Ovary (tissue), 7 donors: ENCODE measurements at regions not wholly inside any gene's neighbourhood (a gene's known extent, or its start where the extent isn't known, plus 50 kb on each side); places are given as distances from the start of the nearest gene placed in this dataset.

Experiments
- DNase-seq, 5 donors: peaks; one replicate each; pipeline ENCODE4 v3.0.0-alpha.2; 2019 to 2020
- H3K27ac ChIP-seq, 2 donors: fragments of 200-600 bp; one replicate each; pipeline versions ENCODE4 v1.5.1 to v1.8.0; 2019 to 2022
- H3K27me3 ChIP-seq: fragments of 200-600 bp; one replicate; pipeline ENCODE4 v1.8.0; 2022
- H3K36me3 ChIP-seq: fragments of 200-600 bp; sonication (generic); one replicate; pipeline ENCODE4 v1.5.1; 2019
- H3K4me1 ChIP-seq: one replicate; pipeline ENCODE4 v1.8.1; 2013; ENCODE audit warnings: mild to moderate bottlenecking, moderate library complexity; ENCODE audit not compliant: insufficient read depth
- H3K4me3 ChIP-seq: fragments of 200-600 bp; sonication (generic); one replicate; pipeline ENCODE4 v1.5.1; 2017
- H3K9me3 ChIP-seq, 2 donors: fragments of 200-600 bp in 1 of 2; sonication (generic) in 1 of 2; one replicate each; pipeline versions ENCODE4 v1.5.1 to v1.8.1; 2013 to 2019; ENCODE audit warnings: mild to moderate bottlenecking in 1 of 2, moderate library complexity in 1 of 2
- CTCF ChIP-seq, 3 donors: fragments of 450-650 bp in 2 of 3; fragments of 200-600 bp in 1 of 3; IDR thresholded peaks; one replicate each; pipeline versions ENCODE4 v1.5.1 to v1.8.0; 2016 to 2022; ENCODE audit warnings: antibody characterized with exemption in 3 of 3, mild to moderate bottlenecking in 1 of 3
- EP300 ChIP-seq: sonication (generic); formaldehyde crosslinking; IDR thresholded peaks from one replicate; pipeline ENCODE4 v1.6.1; 2017; ENCODE audit warnings: antibody characterized with exemption
- POLR2A ChIP-seq: fragments of 450-650 bp; IDR thresholded peaks from one replicate; pipeline ENCODE4 v1.6.1; 2017; ENCODE audit warnings: antibody characterized with exemption, mild to moderate bottlenecking, moderate library complexity
- WGBS, 3 donors: extraction: QIAGEN DNeasy Blood & Tissue Kit in 1 of 3; methylation state at CpG; one replicate each; pipeline versions ENCODE4 v1.1.5 to v1.1.7; 2013 to 2017; 5-methylcytosine and 5-hydroxymethylcytosine counted together
- intact Hi-C, 4 donors: fragments of 100-400 bp; cut with DNase I; formaldehyde crosslinking; loops; one replicate each; pipeline versions ENCODE4 v1.11.0 to v1.15.1; 2022 to 2023
- donor health status: DM: no; HTN: no; CAD: no; lungs with moderate emphysema.
- donor health status: DM: no; HTN: no; CAD: no.
- donor health status: Bipolar disorder and iron deficiency.
- donor health status: DM: no; HTN: no; CAD: no.
- donor health status: DM: yes; HTN: yes; CAD: no.

DNA sequence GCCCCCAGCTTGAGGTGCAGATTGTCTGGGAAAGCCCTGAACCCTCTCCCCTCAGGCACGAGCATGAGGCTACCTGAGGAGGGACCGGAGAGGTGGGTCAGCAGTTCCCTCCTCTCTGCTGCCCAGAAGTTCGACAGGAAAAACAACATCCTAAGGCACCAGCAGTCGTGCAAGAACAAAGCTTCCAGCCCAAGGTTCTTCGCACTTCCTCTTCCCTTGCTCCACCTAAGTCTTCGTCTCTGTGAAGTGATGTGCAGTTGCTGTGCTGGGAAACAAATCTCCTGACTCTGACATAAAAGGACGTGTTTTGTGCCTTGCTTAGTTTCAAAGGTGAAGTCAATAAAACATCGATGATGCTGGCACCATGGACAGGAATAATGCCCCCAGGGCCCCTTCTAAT is 173.3 kb downstream of the USP12 start:
- H3K4me3 ChIP-seq = no peak overlapping the region
- 45 to 57% (median 52%) methylated on average over 8 of the region's 8 CpGs for WGBS, 3 donors
- DNase-seq = no peak
- no peaks in the 10 kb centered on the region for H3K36me3 ChIP-seq
- H3K27ac ChIP-seq = no peak overlapping the region
- TF ChIP-seq POLR2A (no peak), EP300 (no peak), CTCF (IDR thresholded peaks at IDR 0.05) (no peak)
- H3K27me3 ChIP-seq = no peaks in the 10 kb centered on the region
- intact Hi-C loops = loop anchor here in 1 of 4 donors (10.0 kb wide), 1 partner anchor 157 kb away; no protein-coding TSS in a partner anchor
- no peaks in the 10 kb centered on the region for H3K9me3 ChIP-seq
- H3K4me1 ChIP-seq = no peaks in the 10 kb centered on the region

DNA sequence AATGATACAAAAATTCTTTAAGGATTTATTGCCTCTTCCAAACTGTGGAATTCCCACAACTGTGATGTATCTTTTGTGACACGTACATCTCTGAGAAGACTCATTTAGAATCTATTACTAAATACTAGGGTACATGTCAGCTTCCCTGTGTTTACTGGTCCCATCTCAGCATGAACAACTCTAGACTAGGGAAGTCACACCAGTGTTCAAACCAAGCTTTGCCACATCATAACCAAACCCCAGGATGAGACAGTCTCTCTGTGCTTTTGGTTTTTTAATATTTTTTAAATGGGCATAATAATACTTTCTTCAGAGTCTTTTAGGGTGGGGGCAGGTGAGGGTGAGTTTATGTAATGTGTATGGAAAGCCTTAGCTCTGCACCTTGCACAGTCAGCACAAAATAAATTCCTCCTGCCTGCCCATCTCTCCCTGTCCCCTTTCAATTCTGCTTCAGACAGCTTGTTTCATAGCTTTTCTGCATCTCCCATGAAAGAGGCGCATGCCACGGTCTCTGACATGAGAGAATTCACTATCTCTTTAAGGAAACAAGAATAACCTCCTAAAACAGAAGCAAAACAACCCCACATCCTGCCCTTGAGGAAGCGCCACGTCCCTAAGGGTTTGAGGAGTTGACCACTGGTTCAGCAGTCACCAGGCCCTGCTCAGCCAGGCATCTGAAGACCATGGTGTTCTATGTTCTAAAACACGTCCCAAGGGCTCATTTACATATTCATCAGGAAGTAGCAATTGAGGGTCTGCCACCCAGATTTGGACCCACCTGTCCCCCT is 174.5 kb downstream of the USP12 start:
- intact Hi-C loops = loop anchor here in 1 of 4 donors (10.0 kb wide), 1 partner anchor 158 kb away; no protein-coding TSS in a partner anchor
- Histone ChIP-seq H3K9me3 (no peaks in the 10 kb centered on the region), H3K27ac (no peak overlapping the region), H3K36me3 (no peaks in the 10 kb centered on the region), H3K4me1 (peaks cover 3% of the 10 kb centered on the region), H3K4me3 (no peak overlapping the region), H3K27me3 (no peaks in the 10 kb centered on the region)
- no peak for DNase-seq
- no peak for TF ChIP-seq POLR2A
- WGBS, 3 donors = 61 to 68% (median 68%) methylated on average over 6 of the region's 6 CpGs

GRCh38 chr13:26995159-26995558 is 176.5 kb downstream of the USP12 start:
- no peak overlapping the region for H3K27ac ChIP-seq
- no peaks in the 10 kb centered on the region for H3K27me3 ChIP-seq
- no peak overlapping the region for H3K4me3 ChIP-seq
- DNase-seq = no peak
- intact Hi-C loops = loop anchor here in 1 of 4 donors (10.0 kb wide), 1 partner anchor 160 kb away; no protein-coding TSS in a partner anchor
- peaks cover 3% of the 10 kb centered on the region for H3K4me1 ChIP-seq
- no peak for TF ChIP-seq EP300
- TF ChIP-seq CTCF (IDR thresholded peaks at IDR 0.05) = no peak
- no peak for TF ChIP-seq POLR2A
- 85 to 88% (median 86%) methylated on average over 3 of the region's 3 CpGs for WGBS, 3 donors
- no peaks in the 10 kb centered on the region for H3K9me3 ChIP-seq
- no peaks in the 10 kb centered on the region for H3K36me3 ChIP-seq

- WGBS, 3 donors = 87 to 98% (median 89%) methylated on average over 3 of the region's 3 CpGs
- H3K27ac ChIP-seq = no peak overlapping the region
- no peaks in the 10 kb centered on the region for H3K9me3 ChIP-seq
- intact Hi-C loops = loop anchor here in 1 of 4 donors (5.0 to 10.0 kb wide), 2 partner anchors 161 to 279 kb away; partner anchors contain the start of gene RASL11A
- no peak for TF ChIP-seq POLR2A
- TF ChIP-seq CTCF (IDR thresholded peaks at IDR 0.05) = no peak
- no peak for TF ChIP-seq EP300
- no peaks in the 10 kb centered on the region for H3K27me3 ChIP-seq
- no peak for DNase-seq
- H3K4me3 ChIP-seq = no peak overlapping the region
- no peaks in the 10 kb centered on the region for H3K36me3 ChIP-seq
- H3K4me1 ChIP-seq = peaks cover 3% of the 10 kb centered on the region
Measured at GRCh38 chr13:26993780-26994179, 177.8 kb downstream of the USP12 start.
